Fibroblast of pulmonary artery (primary cell): ENCODE measurements at regions not wholly inside any gene's neighbourhood (a gene's known extent, or its start where the extent isn't known, plus 50 kb on each side); places are given as distances from the start of the nearest gene placed in this dataset.

Experiments used
- DNase-seq: peaks from one replicate; pipeline ENCODE4 v3.0.0-alpha.2; 2010; ENCODE audit warnings: low read depth
- H3K4me3 ChIP-seq: replicated peaks from 2 replicates; pipeline ENCODE4 v1.5.1; 2011; ENCODE audit warnings: low read depth, mild to moderate bottlenecking, control low read depth, low read length, moderate library complexity
- TF ChIP-seq, protein P1 (sequence below): IDR thresholded peaks from 2 replicates; pipeline ENCODE4 v1.5.1; 2011; ENCODE audit warnings: mild to moderate bottlenecking, control low read depth, low read length, inconsistent platforms; ENCODE audit errors: missing control alignments

DNA sequence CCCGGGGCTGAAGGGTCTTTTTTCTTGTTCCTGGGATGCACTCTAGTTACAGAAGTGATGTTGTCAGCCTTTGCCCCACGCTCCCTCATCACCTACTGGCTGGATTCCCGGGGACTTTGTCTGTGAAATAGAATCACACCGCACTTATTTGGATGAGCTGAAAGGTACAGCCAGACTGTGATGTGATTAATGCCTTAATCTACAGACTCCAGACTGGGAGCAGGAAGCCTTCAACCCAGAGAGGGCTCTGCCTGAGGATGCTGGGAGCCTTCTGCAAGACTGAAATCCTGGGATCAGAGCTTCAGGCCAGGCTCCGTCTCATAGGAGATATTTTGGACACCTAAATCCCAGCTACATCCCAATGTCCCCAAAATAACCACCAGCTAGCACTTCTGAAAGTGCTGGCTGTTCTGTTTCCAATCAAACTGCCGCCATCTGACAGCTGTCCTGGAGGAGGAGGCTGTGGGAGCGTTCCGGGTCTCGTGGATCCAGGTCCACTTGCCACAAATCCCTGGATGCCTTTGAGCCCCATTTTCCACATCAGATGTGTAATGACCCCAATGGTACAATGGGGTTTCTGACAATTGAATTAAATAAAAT, 688.5 kb downstream of the TBC1D22A start:
- DNase-seq = no peak
- TF ChIP-seq, protein P1, sequence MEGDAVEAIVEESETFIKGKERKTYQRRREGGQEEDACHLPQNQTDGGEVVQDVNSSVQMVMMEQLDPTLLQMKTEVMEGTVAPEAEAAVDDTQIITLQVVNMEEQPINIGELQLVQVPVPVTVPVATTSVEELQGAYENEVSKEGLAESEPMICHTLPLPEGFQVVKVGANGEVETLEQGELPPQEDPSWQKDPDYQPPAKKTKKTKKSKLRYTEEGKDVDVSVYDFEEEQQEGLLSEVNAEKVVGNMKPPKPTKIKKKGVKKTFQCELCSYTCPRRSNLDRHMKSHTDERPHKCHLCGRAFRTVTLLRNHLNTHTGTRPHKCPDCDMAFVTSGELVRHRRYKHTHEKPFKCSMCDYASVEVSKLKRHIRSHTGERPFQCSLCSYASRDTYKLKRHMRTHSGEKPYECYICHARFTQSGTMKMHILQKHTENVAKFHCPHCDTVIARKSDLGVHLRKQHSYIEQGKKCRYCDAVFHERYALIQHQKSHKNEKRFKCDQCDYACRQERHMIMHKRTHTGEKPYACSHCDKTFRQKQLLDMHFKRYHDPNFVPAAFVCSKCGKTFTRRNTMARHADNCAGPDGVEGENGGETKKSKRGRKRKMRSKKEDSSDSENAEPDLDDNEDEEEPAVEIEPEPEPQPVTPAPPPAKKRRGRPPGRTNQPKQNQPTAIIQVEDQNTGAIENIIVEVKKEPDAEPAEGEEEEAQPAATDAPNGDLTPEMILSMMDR = no peak
- no peak overlapping the region for H3K4me3 ChIP-seq

- TF ChIP-seq, protein P1 = no peak
These were observed 687.2 kb downstream of the TBC1D22A start for GRCh38 chr22:47449508-47450270.

DNA sequence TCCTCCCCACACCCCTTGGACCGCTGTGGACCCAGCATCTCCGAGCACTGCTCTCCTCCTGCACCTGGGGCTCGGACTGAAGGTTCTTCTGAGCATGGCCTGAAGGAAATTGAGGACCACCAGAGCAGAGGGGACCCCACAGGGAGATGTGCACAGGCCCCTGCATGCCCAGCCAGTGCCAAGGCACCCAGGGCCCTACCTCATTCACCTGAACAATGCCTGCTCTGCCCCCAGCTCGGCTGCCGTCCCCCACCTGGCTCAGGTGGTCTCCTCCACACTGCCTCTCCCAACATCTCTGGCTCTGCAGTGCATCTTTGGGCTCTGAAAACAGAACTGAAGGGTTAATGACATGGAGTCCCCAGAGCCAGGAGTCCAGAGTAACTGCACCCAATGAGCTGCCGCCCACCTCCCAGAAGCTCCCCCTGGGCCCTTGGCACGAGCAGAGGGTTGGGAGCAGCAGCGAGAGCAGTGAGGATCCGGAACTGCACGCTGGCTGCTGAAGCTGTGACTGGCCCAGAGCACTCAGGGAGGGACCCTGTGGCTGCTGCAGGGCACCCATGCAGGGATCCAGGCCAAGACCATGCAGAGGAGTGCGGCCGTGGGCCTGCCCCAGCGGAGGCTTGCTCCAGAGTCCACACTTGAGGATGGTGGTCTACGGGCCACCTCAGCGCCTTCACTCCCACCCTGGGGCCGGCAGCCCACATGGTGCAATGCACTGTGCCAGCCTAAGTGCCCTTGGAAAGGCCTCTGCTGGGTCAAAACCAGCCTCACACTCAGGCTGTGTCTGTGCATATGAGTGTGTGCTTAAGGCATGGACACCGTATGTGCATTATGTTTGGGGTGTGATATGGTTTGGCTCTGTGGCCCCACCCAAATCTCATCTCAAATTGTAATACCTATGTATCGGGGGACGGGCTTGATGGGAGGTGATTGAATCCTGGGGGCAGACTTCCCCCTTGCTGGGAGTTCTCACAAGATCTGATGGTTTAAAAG, 686.1 kb downstream of the TBC1D22A start:
- TF ChIP-seq, protein P1 = no peak
- no peak for DNase-seq
- H3K4me3 ChIP-seq = no peak overlapping the region

More at GRCh38 chr22:47449508-47450270, 687.2 kb downstream of the TBC1D22A start:
- no peak overlapping the region for H3K4me3 ChIP-seq
- no peak for DNase-seq

DNA sequence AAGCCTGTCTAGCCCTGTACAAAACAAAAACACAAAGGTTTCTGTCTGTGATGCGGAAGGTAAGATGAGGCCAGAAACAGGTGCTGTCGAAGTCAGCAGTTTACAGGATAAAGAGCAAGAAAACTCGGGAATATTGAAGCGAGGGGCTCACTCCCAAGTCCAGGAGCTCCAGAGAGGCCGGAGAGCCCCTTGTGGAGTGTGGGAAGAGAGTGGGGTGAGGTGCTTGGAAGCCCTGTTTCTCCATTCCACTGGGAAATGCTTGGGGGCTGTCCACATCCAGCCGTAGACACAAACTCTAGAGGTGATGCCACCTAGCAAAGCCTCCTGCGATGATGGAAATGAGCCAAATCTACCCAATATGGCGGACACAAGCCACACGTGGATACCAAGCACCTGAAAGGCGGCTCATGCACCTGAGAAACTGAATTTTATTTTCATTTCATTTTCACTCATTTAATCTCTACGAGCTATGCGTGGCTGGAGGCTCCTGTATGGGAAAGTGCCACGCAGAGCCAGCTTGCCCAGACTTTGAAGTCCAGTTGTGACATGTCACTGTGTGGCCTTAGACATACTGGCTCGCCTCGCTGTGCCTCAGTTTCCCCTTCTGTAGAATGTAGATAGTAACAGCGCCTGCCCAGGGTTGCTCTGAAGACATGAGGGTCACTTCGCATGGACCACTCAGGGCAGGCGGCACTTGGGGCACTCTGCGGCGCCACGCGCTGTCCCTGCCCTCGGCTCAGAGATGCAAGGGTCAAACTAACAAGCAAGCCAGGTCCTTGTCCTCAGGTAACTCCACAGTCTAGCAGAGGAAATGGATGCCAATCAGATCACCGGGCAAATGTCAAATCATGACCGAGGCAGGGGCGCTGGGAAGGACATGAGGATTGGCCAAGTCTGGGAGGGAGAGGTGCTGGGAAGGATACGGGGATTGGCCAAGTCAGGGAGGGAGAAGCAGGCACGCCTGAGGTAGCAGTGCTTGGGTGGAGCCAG, 684.7 kb downstream of the TBC1D22A start:
- TF ChIP-seq, protein P1 = no peak
- no peak for DNase-seq

DNA sequence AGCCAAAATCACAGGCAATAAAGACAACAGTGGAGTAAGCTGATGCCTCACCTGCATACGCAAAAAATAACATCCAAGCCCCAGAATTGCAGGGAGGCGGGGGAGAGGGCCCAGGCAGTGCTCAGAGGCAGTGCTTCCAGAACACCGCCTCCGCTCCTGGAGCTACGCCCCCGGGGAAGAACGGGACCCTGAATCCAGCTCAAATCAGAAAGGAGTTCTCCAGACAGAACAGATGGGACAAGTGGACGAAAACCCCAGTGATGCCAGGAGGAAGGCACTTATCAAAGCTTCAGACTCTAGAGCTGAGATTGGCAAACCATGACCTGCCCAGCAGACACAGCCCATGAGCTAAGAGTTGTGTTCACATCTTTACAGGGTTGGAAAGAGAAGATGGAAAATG, 683.9 kb downstream of the TBC1D22A start:
- TF ChIP-seq, protein P1 = no peak
- no peak overlapping the region for H3K4me3 ChIP-seq
- DNase-seq = no peak

More for the DNA sequence above, 684.7 kb downstream of the TBC1D22A start:
- no peak overlapping the region for H3K4me3 ChIP-seq
